Keratinocyte (primary cell): ENCODE measurements at regions not wholly inside any gene's neighbourhood (a gene's known extent, or its start where the extent isn't known, plus 50 kb on each side); places are given as distances from the start of the nearest gene placed in this dataset.

Experiments
- DNase-seq: peaks from one replicate; pipeline ENCODE4 v3.0.0-alpha.2; 2011; ENCODE audit warnings: low read depth, missing footprints, low spot score
- FAIRE-seq: peaks from 2 replicates; lab custom pipeline; 2011; peaks lifted over from hg19 to GRCh38; lab: Jason Lieb, UNC
- H2AFZ ChIP-seq: 2 replicates; pipeline ENCODE4 v1.6.0; 2012; ENCODE audit warnings: low read length, control low read depth, inconsistent platforms; ENCODE audit not compliant: control insufficient read depth
- H3K27ac ChIP-seq: 2 replicates; pipeline ENCODE4 v1.5.1; 2011; ENCODE audit warnings: low read length; ENCODE audit not compliant: control insufficient read depth, insufficient read depth
- H3K27me3 ChIP-seq: 3 replicates; pipeline ENCODE4 v1.6.0; 2011; ENCODE audit warnings: low read length; ENCODE audit not compliant: control insufficient read depth, insufficient read depth; ENCODE audit errors: extremely low read depth
- H3K36me3 ChIP-seq, 2 experiments: 2 replicates in 1 of 2; 3 replicates in 1 of 2; pipeline ENCODE4 v1.5.1; 2011; ENCODE audit warnings: low read length in 2 of 2, mild to moderate bottlenecking in 1 of 2; ENCODE audit not compliant: control insufficient read depth in 2 of 2, insufficient read depth in 2 of 2; ENCODE audit errors: extremely low read depth in 1 of 2
- H3K4me1 ChIP-seq: 3 replicates; pipeline ENCODE4 v1.5.1; 2011; ENCODE audit warnings: low read length; ENCODE audit not compliant: control insufficient read depth, insufficient read depth; ENCODE audit errors: extremely low read depth
- H3K4me2 ChIP-seq: 3 replicates; pipeline ENCODE4 v1.6.0; 2011; ENCODE audit warnings: low read depth, low read length; ENCODE audit not compliant: control insufficient read depth, insufficient read depth; ENCODE audit errors: extremely low read depth
- H3K4me3 ChIP-seq, 3 experiments: fragments of 200-600 bp in 1 of 3; sonication (generic) in 1 of 3; 2 replicates in 2 of 3; 3 replicates in 1 of 3; pipeline ENCODE4 v1.5.1; 2011 to 2016; ENCODE audit warnings: low read length in 3 of 3, mild to moderate bottlenecking in 3 of 3, control low read depth in 2 of 3, inconsistent platforms in 1 of 3, low read depth in 1 of 3, mixed read lengths in 1 of 3, mixed run types in 1 of 3, moderate library complexity in 1 of 3; ENCODE audit not compliant: control insufficient read depth in 2 of 3, insufficient read depth in 2 of 3; ENCODE audit errors: extremely low read depth in 1 of 3
- H3K79me2 ChIP-seq: 2 replicates; pipeline ENCODE4 v1.6.0; 2012; ENCODE audit warnings: low read length; ENCODE audit not compliant: control insufficient read depth, insufficient read depth
- H3K9ac ChIP-seq: 3 replicates; pipeline ENCODE4 v1.6.0; 2011; ENCODE audit warnings: low read length; ENCODE audit not compliant: control insufficient read depth, insufficient read depth; ENCODE audit errors: extremely low read depth
- H3K9me1 ChIP-seq: 3 replicates; pipeline ENCODE4 v1.6.0; 2011; ENCODE audit warnings: low read length; ENCODE audit not compliant: control insufficient read depth, insufficient read depth; ENCODE audit errors: extremely low read depth
- H3K9me3 ChIP-seq: 2 replicates; pipeline ENCODE4 v1.5.1; 2012; ENCODE audit warnings: low read depth, low read length; ENCODE audit not compliant: control insufficient read depth
- H4K20me1 ChIP-seq: 3 replicates; pipeline ENCODE4 v1.6.0; 2011; ENCODE audit warnings: low read length; ENCODE audit not compliant: control insufficient read depth, insufficient read depth; ENCODE audit errors: extremely low read depth
- CTCF ChIP-seq, 3 experiments: IDR thresholded peaks in 1 of 3; conservative IDR thresholded peaks in 1 of 3; optimal IDR thresholded peaks in 1 of 3; 2 replicates in 2 of 3; 3 replicates in 1 of 3; pipeline versions ENCODE3 to v1.5.1; 2011; ENCODE audit warnings: low read length in 3 of 3, mild to moderate bottlenecking in 3 of 3, moderate library complexity in 2 of 3, control low read depth in 1 of 3, inconsistent platforms in 1 of 3; ENCODE audit not compliant: insufficient read depth in 2 of 3; ENCODE audit errors: extremely low read depth in 1 of 3
- EZH2 ChIP-seq: IDR thresholded peaks from one replicate; pipeline ENCODE4 v1.6.1; 2012; ENCODE audit warnings: inconsistent platforms, mild to moderate bottlenecking, low read length, moderate library complexity
- dilution Hi-C: fragments of 300-500 bp; cut with MboI; formaldehyde crosslinking; loops from one replicate; pipeline ENCODE4 v1.7.0; 2020; ENCODE audit warnings: low sequenced_read_pairs; ENCODE audit not compliant: extremely low pct_ligation_motif_present

- Histone ChIP-seq H3K9ac (no peak overlapping the region), H3K27ac (no peak overlapping the region), H4K20me1 (no peaks in the 10 kb centered on the region), H3K27me3 (no peaks in the 10 kb centered on the region), H3K9me3 (no peaks in the 10 kb centered on the region), H3K9me1 (no peaks in the 10 kb centered on the region), H2AFZ (no peak overlapping the region), H3K4me2 (no peak overlapping the region), H3K4me1 (peaks cover 12% of the 10 kb centered on the region), H3K4me3 (no peak overlapping the region), H3K79me2 (no peaks in the 10 kb centered on the region), H3K36me3 (no peaks in the 10 kb centered on the region)
- dilution Hi-C loops, result no loop called here
- DNase-seq, result no peak
- no peak for FAIRE-seq
- no peak for TF ChIP-seq EZH2
- TF ChIP-seq CTCF (optimal IDR thresholded peaks at IDR 0.05 in 1 of 3, IDR thresholded peaks at IDR 0.05 in 1 of 3, conservative IDR thresholded peaks at IDR 0.05 in 1 of 3; ENCODE audit: extremely low read depth in 1 of 3, insufficient read depth in 2 of 3, low read length in 3 of 3), result no peak
Observed at GRCh38 chr2:64787698-64788097, 134.0 kb upstream of the SERTAD2 start.

- no peak overlapping the region for H3K9ac ChIP-seq
- no peaks in the 10 kb centered on the region for H4K20me1 ChIP-seq
- H2AFZ ChIP-seq, result no peak overlapping the region
- no peaks in the 10 kb centered on the region for H3K36me3 ChIP-seq
- no peak for FAIRE-seq
- no peak overlapping the region for H3K27ac ChIP-seq
- dilution Hi-C loops, result no loop called here
- H3K4me2 ChIP-seq, result no peak overlapping the region
- no peaks in the 10 kb centered on the region for H3K9me3 ChIP-seq
- DNase-seq, result no peak
- no peaks in the 10 kb centered on the region for H3K79me2 ChIP-seq
- H3K4me3 ChIP-seq, result no peak overlapping the region
- TF ChIP-seq EZH2 (no peak), CTCF (optimal IDR thresholded peaks at IDR 0.05 in 1 of 3, IDR thresholded peaks at IDR 0.05 in 1 of 3, conservative IDR thresholded peaks at IDR 0.05 in 1 of 3; ENCODE audit: extremely low read depth in 1 of 3, insufficient read depth in 2 of 3, low read length in 3 of 3) (no peak)
- H3K27me3 ChIP-seq, result no peaks in the 10 kb centered on the region
- H3K4me1 ChIP-seq, result peaks cover 9% of the 10 kb centered on the region
- H3K9me1 ChIP-seq, result no peaks in the 10 kb centered on the region
Observed at GRCh38 chr2:64789466-64790320, 136.0 kb upstream of the SERTAD2 start.
